Psoas muscle (tissue), 7 donors: ENCODE measurements at regions not wholly inside any gene's neighbourhood (a gene's known extent, or its start where the extent isn't known, plus 50 kb on each side); places are given as distances from the start of the nearest gene placed in this dataset.

ENCODE experiments used
- ATAC-seq, 4 donors: fragments of 200-7000 bp; cut with Tn5 transposase; one replicate each; pipeline ENCODE4 v1.9.1; 2020; ENCODE audit warnings: moderate library complexity in 3 of 4, mild to moderate bottlenecking in 2 of 4
- DNase-seq, 2 donors: peaks; one replicate each; pipeline ENCODE4 v3.0.0-alpha.2; 2020
- H3K27ac ChIP-seq: fragments of 200-600 bp; one replicate; pipeline ENCODE4 v1.8.0; 2022
- H3K27me3 ChIP-seq, 3 donors: fragments of 200-600 bp in 1 of 3; one replicate each; pipeline versions ENCODE4 v1.6.1 to v1.8.0; 2013 to 2022; ENCODE audit warnings: low read length in 2 of 3, mild to moderate bottlenecking in 2 of 3, moderate library complexity in 1 of 3; ENCODE audit not compliant: insufficient read depth in 3 of 3
- H3K36me3 ChIP-seq, 2 donors: fragments of 200-600 bp in 1 of 2; one replicate each; pipeline versions ENCODE4 v1.6.1 to v1.8.0; 2013 to 2022; ENCODE audit warnings: low read depth in 1 of 2, mild to moderate bottlenecking in 1 of 2, moderate library complexity in 1 of 2; ENCODE audit not compliant: insufficient read depth in 1 of 2
- H3K4me1 ChIP-seq: fragments of 200-600 bp; one replicate; pipeline ENCODE4 v1.8.0; 2022
- H3K4me3 ChIP-seq: fragments of 200-600 bp; one replicate; pipeline ENCODE4 v1.8.0; 2022; ENCODE audit warnings: mild to moderate bottlenecking
- H3K9me3 ChIP-seq: fragments of 200-600 bp; one replicate; pipeline ENCODE4 v1.8.0; 2022
- WGBS, 3 donors: extraction: QIAGEN DNeasy Blood & Tissue Kit; methylation state at CpG; one replicate each; pipeline versions ENCODE4 v1.1.6 to v1.1.7; 2013; 5-methylcytosine and 5-hydroxymethylcytosine counted together
- intact Hi-C, 2 donors: fragments of 100-400 bp; cut with DNase I; formaldehyde crosslinking; loops; one replicate each; pipeline versions ENCODE4 v1.11.0 to v1.14.2; 2022
- TF ChIP-seq, protein P1 (sequence below): fragments of 200-600 bp; IDR thresholded peaks from one replicate; pipeline ENCODE4 v1.8.0; 2022; ENCODE audit warnings: antibody characterized with exemption
- donor health status: healthy with polysubstance abuse.
- donor health status: DM: no; HTN: no; CAD: no; lungs with moderate emphysema.
- donor health status: Bipolar disorder and iron deficiency.
- donor health status: healthy.
- donor health status: DM: yes; HTN: yes; CAD: no.
- donor health status: DM: no; HTN: no; CAD: no.
- donor health status: DM: yes; HTN: yes; CAD: no.

DNA sequence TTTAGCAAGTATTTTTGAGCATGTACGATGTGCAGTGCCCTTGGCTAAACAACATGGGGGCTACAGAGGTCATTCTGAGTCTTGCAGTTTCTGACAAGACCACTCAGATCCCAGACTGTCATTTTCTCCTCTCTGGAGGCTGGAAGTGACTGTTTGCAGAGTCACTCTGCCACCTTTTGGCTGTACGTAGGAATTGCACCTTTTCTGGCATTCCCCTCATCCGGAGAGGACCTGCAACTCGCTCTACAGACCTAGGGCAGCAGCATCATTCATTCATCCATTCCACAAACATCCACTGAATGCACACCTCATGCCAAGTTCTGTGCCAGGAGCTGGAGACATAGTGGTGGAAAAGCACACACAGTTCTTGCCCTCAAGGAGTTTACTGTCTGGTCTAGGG, 160.4 kb upstream of the GPR101 start:
- no peak for DNase-seq
- no peaks in the 10 kb centered on the region for H3K36me3 ChIP-seq
- no peaks in the 10 kb centered on the region for H3K4me1 ChIP-seq
- no peak overlapping the region for H3K4me3 ChIP-seq
- H3K27me3 ChIP-seq = no peaks in the 10 kb centered on the region
- H3K27ac ChIP-seq = no peak overlapping the region
- WGBS, 3 donors = 4 to 15% (median 5%) methylated on average over 3 to 4 of the region's 4 CpGs
- TF ChIP-seq, protein P1, sequence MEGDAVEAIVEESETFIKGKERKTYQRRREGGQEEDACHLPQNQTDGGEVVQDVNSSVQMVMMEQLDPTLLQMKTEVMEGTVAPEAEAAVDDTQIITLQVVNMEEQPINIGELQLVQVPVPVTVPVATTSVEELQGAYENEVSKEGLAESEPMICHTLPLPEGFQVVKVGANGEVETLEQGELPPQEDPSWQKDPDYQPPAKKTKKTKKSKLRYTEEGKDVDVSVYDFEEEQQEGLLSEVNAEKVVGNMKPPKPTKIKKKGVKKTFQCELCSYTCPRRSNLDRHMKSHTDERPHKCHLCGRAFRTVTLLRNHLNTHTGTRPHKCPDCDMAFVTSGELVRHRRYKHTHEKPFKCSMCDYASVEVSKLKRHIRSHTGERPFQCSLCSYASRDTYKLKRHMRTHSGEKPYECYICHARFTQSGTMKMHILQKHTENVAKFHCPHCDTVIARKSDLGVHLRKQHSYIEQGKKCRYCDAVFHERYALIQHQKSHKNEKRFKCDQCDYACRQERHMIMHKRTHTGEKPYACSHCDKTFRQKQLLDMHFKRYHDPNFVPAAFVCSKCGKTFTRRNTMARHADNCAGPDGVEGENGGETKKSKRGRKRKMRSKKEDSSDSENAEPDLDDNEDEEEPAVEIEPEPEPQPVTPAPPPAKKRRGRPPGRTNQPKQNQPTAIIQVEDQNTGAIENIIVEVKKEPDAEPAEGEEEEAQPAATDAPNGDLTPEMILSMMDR = peak; percentile 39
- ATAC-seq = no peak
- intact Hi-C loops = loop anchor here in 1 of 2 donors (5.0 kb wide), 1 partner anchor 237 kb away; no protein-coding TSS in a partner anchor
- H3K9me3 ChIP-seq = no peaks in the 10 kb centered on the region

DNA sequence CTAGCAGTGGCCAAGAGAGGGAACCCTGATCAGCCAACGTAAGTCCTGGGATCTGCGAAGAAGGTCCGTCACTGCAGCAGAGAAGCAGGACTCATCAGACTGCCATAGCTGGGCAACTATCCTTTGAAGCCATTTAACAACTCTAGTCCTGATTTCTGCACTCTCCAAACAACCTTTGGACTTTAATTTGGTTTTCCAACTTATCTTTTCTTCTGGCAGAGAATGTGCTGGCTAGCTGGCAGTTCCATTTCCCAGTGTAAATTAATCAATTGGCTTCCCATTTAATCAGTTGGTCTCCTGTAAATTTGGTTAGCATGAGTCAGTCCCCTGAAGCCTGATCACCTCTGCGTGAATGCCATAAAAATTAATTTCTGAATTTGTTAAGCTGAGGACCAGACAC, 153.7 kb upstream of the GPR101 start:
- DNase-seq (no peak), ATAC-seq (no peak)
- Histone ChIP-seq H3K4me1 (no peaks in the 10 kb centered on the region), H3K9me3 (no peaks in the 10 kb centered on the region), H3K27me3 (peaks cover 0 to 6% (median 0%) of the 10 kb centered on the region in 3 donors), H3K4me3 (no peak overlapping the region), H3K36me3 (no peaks in the 10 kb centered on the region), H3K27ac (no peak overlapping the region)
- 58 to 71% (median 64%) methylated on average over 4 of the region's 4 CpGs for WGBS, 3 donors
- TF ChIP-seq, protein P1 = no peak
- intact Hi-C loops = no loop called here

DNA sequence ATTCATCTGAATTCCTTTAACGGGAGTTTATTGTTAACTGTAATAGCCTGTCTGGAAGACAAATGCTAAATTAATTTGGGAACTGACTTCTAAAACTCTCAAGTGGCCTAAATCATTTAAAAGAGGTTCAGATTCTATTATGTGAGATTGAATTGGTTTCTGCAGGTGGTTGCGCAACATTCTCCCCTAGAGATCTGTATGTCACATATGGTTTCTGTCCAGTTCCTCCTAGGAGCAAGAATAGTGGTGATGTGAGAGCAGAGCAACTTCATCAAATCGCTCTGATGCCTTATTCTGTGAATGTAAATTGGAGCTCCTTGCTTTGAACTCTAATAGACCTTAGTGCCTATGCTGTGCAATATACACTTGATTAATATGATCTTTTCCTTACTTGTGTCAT, 144.6 kb upstream of the GPR101 start:
- no peaks in the 10 kb centered on the region for H3K36me3 ChIP-seq
- ATAC-seq (no peak), DNase-seq (no peak)
- 36 to 43% (median 39%) methylated on average over 3 of the region's 3 CpGs for WGBS, 3 donors
- no peak overlapping the region for H3K27ac ChIP-seq
- TF ChIP-seq, protein P1 = no peak
- H3K4me1 ChIP-seq = no peaks in the 10 kb centered on the region
- intact Hi-C loops = no loop called here
- no peaks in the 10 kb centered on the region for H3K9me3 ChIP-seq
- peaks cover 0 to 3% (median 0%) of the 10 kb centered on the region in 3 donors for H3K27me3 ChIP-seq
- H3K4me3 ChIP-seq = no peak overlapping the region

DNA sequence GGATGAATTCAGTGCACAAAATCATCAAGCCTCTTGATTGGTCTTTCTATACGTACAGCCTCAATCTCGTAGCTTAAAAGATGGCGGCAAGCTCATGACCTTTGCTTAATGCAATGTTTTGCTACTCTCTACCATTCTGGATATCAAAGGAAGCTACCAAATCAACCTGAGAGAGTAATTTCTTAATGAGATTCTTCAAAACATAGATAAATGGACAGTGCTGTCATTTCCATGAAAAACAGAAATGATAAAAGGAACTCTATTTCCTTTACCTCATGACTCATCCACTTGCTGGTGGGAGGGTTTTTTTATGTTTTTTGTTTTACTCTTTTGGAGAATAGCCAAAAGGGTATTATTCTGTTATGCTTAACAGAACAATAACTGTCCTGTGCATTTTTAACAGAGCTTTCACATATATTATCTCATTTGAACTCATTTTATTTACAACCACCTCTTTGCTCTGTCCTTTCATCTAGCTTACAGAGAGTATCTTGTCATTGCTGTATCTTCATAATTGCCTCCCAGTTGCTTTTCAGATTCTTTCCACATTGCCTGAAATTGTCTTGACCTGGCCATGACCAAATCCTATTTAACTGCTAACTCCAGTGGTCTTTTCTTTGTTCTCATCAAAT, 138.6 kb upstream of the GPR101 start:
- intact Hi-C loops = loop anchor here in 1 of 2 donors (5.0 kb wide), 1 partner anchor 985 kb away; no protein-coding TSS in a partner anchor
- no peak for ATAC-seq
- Histone ChIP-seq H3K4me1 (no peaks in the 10 kb centered on the region), H3K27ac (no peak overlapping the region), H3K36me3 (no peaks in the 10 kb centered on the region), H3K9me3 (no peaks in the 10 kb centered on the region), H3K27me3 (peaks cover 0 to 1% (median 0%) of the 10 kb centered on the region in 3 donors), H3K4me3 (no peak overlapping the region)
- TF ChIP-seq, protein P1 = no peak
- no peak for DNase-seq
- 79 to 97% (median 93%) methylated on average over 3 of the region's 3 CpGs for WGBS, 3 donors

DNA sequence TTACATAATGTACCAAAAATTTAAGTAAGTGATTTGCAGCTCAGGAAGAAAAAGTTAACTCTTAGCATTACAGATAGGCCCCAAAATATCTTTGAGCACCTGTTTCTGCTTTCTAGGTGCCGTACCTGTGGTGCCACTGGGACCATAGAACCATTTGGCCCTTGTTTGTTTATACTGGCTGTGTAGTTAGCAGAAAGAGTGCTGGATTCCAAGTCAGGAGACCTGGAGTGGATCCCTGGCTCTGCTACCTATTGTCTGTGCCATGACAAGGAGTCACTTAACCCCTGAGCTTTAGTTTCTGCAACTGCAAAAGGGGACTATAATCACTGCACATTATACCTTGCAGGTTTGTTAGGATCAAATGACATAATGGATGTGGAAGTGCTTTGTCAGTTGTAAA, 137.8 kb upstream of the GPR101 start:
- intact Hi-C loops = loop anchor here in 1 of 2 donors (5.0 kb wide), 1 partner anchor 986 kb away; no protein-coding TSS in a partner anchor
- no peak for DNase-seq
- Histone ChIP-seq H3K36me3 (no peaks in the 10 kb centered on the region), H3K4me3 (no peak overlapping the region), H3K4me1 (no peaks in the 10 kb centered on the region), H3K27ac (no peak overlapping the region), H3K27me3 (peaks cover 0 to 4% (median 0%) of the 10 kb centered on the region in 3 donors), H3K9me3 (no peaks in the 10 kb centered on the region)
- WGBS, 3 donors = 41 to 64% (median 50%) methylated on average over 1 of the region's 1 CpG
- ATAC-seq = no peak
- TF ChIP-seq, protein P1 = no peak
